Aorta (tissue), 5 donors: ENCODE measurements at regions not wholly inside any gene's neighbourhood (a gene's known extent, or its start where the extent isn't known, plus 50 kb on each side); places are given as distances from the start of the nearest gene placed in this dataset.
"Not testable (repeated sequence)": the region's sequence is repeated elsewhere in the genome, so short reads cannot be mapped to it uniquely, and the experiment has no call there.

Source experiments
- ATAC-seq: fragments of 200-7000 bp; cut with Tn5 transposase; one replicate; pipeline ENCODE4 v1.9.1; 2022; ENCODE audit warnings: moderate library complexity; ENCODE audit not compliant: low FRiP score
- DNase-seq, 2 donors: peaks; one replicate each; pipeline ENCODE4 v3.0.0-alpha.2; 2020
- H3K27ac ChIP-seq, 2 donors: one replicate each; pipeline ENCODE4 v1.5.1; 2013; ENCODE audit warnings: low read length in 2 of 2, mild to moderate bottlenecking in 2 of 2, moderate library complexity in 2 of 2, control low read depth in 1 of 2, inconsistent platforms in 1 of 2, low read depth in 1 of 2
- H3K27me3 ChIP-seq, 2 donors: one replicate each; pipeline ENCODE4 v1.6.1; 2013; ENCODE audit warnings: control low read depth in 1 of 2, low read length in 1 of 2, mild to moderate bottlenecking in 1 of 2, moderate library complexity in 1 of 2; ENCODE audit not compliant: insufficient read depth in 2 of 2, control insufficient read depth in 1 of 2
- H3K36me3 ChIP-seq, 2 donors: one replicate each; pipeline ENCODE4 v1.6.1; 2013; ENCODE audit warnings: control low read depth in 1 of 2, low read length in 1 of 2, mild to moderate bottlenecking in 1 of 2; ENCODE audit not compliant: insufficient read depth in 2 of 2, control insufficient read depth in 1 of 2
- H3K4me1 ChIP-seq, 2 donors: one replicate each; pipeline ENCODE4 v1.6.1; 2013; ENCODE audit warnings: low read length in 2 of 2, control low read depth in 1 of 2, mild to moderate bottlenecking in 1 of 2, moderate library complexity in 1 of 2; ENCODE audit not compliant: insufficient read depth in 2 of 2, control insufficient read depth in 1 of 2
- H3K4me3 ChIP-seq, 2 donors: one replicate each; pipeline ENCODE4 v1.5.1; 2013; ENCODE audit warnings: low read length in 2 of 2, control low read depth in 1 of 2, mild to moderate bottlenecking in 1 of 2
- H3K9me3 ChIP-seq: one replicate; pipeline ENCODE4 v1.6.1; 2013; ENCODE audit warnings: mild to moderate bottlenecking, low read length; ENCODE audit not compliant: control insufficient read depth
- WGBS, 2 donors: extraction: QIAGEN DNeasy Blood & Tissue Kit; methylation state at CpG; one replicate each; pipeline ENCODE4 v1.1.7; 2013; 5-methylcytosine and 5-hydroxymethylcytosine counted together
- intact Hi-C, 2 donors: fragments of 100-400 bp; cut with DNase I; formaldehyde crosslinking; loops; one replicate each; pipeline versions ENCODE4 v1.14.2 to v1.15.0; 2022
- donor health status: healthy with polysubstance abuse.
- donor health status: Bipolar disorder and iron deficiency.
- donor health status: DM: no; HTN: no; CAD: no.
- donor health status: DM: no; HTN: no; CAD: no.
- donor health status: DM: yes; HTN: yes; CAD: no.

DNA sequence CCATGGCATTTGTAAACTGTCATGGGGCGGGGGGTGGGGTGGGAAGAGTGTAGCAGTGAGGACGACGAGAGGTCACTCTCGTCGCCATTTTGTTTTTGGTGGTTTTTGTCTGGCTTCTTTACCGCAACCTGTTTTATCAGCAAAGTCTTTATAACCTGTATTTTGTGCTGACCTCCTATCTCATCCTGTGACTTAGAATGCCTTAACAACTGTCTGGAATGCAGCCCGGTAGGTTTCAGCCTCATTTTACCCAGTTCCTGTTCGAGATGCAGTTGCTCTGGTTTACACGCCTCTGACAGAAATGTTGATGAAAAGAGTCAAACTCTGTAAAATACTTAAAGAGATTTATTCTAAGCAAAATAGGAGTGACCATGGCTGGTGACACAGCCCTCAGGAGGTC lies 852.0 kb downstream of the DACH1 start:
- ATAC-seq, result no peak
- Histone ChIP-seq H3K27me3 (no peaks in the 10 kb centered on the region), H3K9me3 (no peaks in the 10 kb centered on the region), H3K4me3 (no peak overlapping the region), H3K36me3 (no peaks in the 10 kb centered on the region), H3K27ac (no peak overlapping the region), H3K4me1 (no peaks in the 10 kb centered on the region)
- 83 to 89% methylated on average over 9 of the region's 9 CpGs for WGBS, 2 donors
- intact Hi-C loops, result no loop called here
- no peak for DNase-seq

DNA sequence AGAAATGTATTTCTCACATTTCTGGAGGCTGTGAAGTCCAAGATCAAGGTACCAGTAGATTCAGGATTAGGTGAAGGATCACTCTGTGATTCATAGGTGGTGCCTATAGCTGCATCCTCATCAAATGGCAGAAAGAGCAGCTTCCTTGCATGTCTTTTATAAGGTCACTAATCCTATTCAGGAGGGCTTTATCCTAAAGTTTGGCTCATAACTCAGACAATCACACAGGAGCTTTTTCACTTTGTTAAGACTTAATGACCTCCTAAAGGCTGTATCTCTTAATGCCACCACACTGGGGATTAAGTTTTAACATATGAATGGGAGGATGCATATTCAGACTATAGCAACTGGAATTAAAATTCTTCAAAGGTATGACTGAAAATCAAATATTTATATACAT lies 861.1 kb downstream of the DACH1 start:
- no peak for ATAC-seq
- H3K36me3 ChIP-seq, result no peaks in the 10 kb centered on the region
- intact Hi-C loops, result no loop called here
- no peaks in the 10 kb centered on the region for H3K9me3 ChIP-seq
- H3K4me1 ChIP-seq, result no peaks in the 10 kb centered on the region
- no peak overlapping the region for H3K27ac ChIP-seq
- no peaks in the 10 kb centered on the region for H3K27me3 ChIP-seq
- DNase-seq, result no peak
- H3K4me3 ChIP-seq, result no peak overlapping the region

DNA sequence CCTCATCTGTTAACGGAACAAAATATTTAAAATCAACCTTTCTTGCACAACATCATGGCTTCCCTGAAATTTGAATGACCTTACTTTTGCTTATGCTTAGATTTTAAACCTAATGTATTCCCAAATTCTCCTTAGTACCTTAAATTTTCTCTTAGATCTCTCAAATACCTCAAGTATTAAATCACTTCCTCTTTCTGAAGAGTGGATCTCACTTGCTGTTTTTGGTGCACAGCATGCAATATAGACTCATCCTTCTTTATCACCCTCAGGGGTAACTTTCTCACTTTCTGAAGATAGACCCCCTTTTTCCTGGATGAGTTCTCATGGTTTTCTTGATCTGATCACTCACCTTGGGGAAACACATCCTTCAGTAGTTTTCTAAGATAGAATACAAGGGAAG lies 871.7 kb downstream of the DACH1 start:
- ATAC-seq, result no peak
- DNase-seq, result no peak
- Histone ChIP-seq H3K36me3 (no peaks in the 10 kb centered on the region), H3K27ac (no peak overlapping the region), H3K4me3 (no peak overlapping the region), H3K27me3 (no peaks in the 10 kb centered on the region), H3K4me1 (no peaks in the 10 kb centered on the region), H3K9me3 (no peaks in the 10 kb centered on the region)
- intact Hi-C loops, result no loop called here
- WGBS, 2 donors, result 77 to 82% methylated on average over 1 of the region's 1 CpG

DNA sequence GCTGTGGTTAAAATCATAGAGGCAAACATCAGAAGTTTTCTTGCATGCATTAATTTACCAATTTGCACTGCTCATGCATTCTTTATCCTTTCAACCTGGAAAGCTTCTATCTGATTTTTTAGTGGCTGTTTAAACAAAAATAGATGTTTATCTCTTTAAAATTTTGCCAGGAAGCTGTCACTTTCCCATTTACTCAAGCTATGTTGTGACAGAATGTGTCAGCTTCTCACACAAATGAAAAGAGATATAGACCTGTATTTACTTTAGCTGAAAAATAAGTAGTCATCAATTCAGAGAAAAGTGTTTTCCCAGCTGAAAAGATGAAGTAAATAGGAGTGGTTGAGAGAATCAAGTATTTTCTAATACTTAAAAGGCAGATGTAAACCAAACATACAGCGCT lies 872.8 kb downstream of the DACH1 start:
- H3K36me3 ChIP-seq, result no peaks in the 10 kb centered on the region
- ATAC-seq (no peak), DNase-seq (no peak)
- no peaks in the 10 kb centered on the region for H3K9me3 ChIP-seq
- no peaks in the 10 kb centered on the region for H3K27me3 ChIP-seq
- WGBS, 2 donors, result 2 to 88% methylated on average over 1 of the region's 1 CpG
- intact Hi-C loops, result no loop called here
- no peak overlapping the region for H3K4me3 ChIP-seq
- no peaks in the 10 kb centered on the region for H3K4me1 ChIP-seq
- no peak overlapping the region for H3K27ac ChIP-seq

DNA sequence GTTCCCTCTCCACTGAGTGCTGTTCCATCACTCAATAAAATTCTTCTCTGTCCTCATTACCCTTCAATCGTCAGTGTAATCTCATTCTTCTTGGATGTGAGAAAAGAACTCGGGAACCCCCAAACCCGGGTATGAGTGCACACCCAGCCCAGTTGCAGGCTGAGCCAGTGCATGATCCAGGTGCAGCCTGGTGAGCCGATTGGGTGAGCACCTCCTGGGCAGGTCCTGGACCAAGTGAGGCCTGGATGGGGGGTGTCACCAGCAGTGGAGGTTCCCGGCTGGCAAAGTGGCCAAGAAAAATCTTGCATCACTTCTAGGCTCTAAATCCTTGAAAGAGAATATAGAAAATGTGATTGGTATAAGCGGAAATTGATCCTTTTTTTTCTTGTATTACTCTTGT lies 878.8 kb upstream of the KLHL1 start:
- H3K4me1 ChIP-seq, result no peaks in the 10 kb centered on the region
- peak in 1 of 2 donors; percentile 43 for DNase-seq
- intact Hi-C loops, result no loop called here

DNA sequence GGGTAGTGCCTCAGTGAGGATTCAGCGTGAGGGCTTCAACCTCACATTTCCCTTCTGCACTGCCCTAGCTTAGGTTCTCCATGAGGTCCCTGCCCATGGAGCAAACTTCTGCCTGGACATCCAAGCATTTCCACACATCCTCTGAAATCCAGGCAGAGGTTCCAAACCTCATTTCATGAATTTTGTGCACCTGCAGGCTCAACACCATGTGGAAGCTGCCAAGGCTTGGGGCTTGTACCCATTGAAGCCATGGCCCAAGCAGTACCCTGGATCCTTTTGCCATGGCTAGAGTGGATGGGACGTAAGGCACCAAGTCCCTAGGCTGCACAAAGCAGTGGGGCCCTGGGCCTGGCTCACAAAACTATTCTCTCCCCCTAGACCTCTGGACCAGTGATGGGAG lies 877.1 kb upstream of the KLHL1 start:
- WGBS, 2 donors, result 78 to 79% methylated on average over 2 of the region's 2 CpGs
- Histone ChIP-seq H3K27me3 (no peaks in the 10 kb centered on the region), H3K36me3 (no peaks in the 10 kb centered on the region), H3K9me3 (no peaks in the 10 kb centered on the region), H3K4me1 (no peaks in the 10 kb centered on the region), H3K27ac (no peak overlapping the region), H3K4me3 (no peak overlapping the region)
- ATAC-seq, result no peak
- DNase-seq, result no peak
- intact Hi-C loops, result no loop called here

More for the DNA sequence above, 878.8 kb upstream of the KLHL1 start:
- ATAC-seq, result no peak
- H3K4me3 ChIP-seq, result no peak overlapping the region
- H3K9me3 ChIP-seq, result no peaks in the 10 kb centered on the region
- H3K27ac ChIP-seq, result no peak overlapping the region
- WGBS, 2 donors, result 82 to 88% methylated on average over 6 of the region's 6 CpGs
- H3K36me3 ChIP-seq, result no peaks in the 10 kb centered on the region
- H3K27me3 ChIP-seq, result no peaks in the 10 kb centered on the region

DNA sequence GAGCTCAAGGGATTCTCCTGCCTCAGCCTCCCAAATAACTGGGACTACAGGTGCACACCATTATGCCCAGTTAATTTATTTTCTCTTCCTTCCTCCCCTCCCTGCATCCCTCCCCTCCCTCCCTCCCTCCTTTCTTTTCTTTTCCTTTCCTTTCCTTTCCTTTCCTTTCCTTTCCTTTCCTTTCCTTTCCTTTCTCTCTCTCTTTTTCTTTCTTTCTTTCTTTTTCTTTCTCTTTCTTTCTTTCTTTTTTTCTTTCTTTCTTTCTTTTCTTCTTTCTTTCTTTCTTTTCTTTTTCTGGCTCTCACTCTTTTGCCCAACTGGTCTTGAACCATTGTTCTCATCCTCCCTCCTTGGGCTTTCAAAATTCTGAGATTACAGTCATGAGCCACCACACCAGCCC lies 873.0 kb upstream of the KLHL1 start:
- ATAC-seq, DNase-seq: not testable (repeated sequence)

DNA sequence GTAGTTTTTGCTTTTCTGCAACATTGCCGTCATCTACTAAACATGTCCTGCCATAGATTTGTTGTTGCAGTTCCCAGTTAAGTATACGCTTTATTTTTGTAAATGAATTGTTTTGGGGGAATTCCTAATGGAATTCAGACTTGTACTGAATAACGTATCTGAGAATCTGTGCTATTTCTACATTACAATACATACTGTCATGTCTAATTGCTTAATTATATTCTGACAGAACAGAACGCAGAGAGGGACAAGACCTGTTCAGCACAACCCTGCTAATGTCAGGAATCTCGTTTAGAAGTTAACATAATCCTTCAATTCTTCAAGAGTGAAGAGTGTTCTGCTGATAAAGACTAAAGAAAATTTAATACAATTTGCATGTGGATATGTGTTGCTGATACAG lies 861.1 kb upstream of the KLHL1 start:
- ATAC-seq, result no peak
- no peak for DNase-seq
- Histone ChIP-seq H3K9me3 (no peaks in the 10 kb centered on the region), H3K27ac (no peak overlapping the region), H3K27me3 (no peaks in the 10 kb centered on the region), H3K36me3 (no peaks in the 10 kb centered on the region), H3K4me1 (no peaks in the 10 kb centered on the region), H3K4me3 (no peak overlapping the region)
- intact Hi-C loops, result no loop called here
- WGBS, 2 donors, result 46 to 50% methylated on average over 5 of the region's 5 CpGs

More for the DNA sequence above, 873.0 kb upstream of the KLHL1 start:
- H3K27ac ChIP-seq, H3K27me3 ChIP-seq, H3K4me3 ChIP-seq, H3K36me3 ChIP-seq, H3K9me3 ChIP-seq, H3K4me1 ChIP-seq, intact Hi-C loops: not testable (repeated sequence)

DNA sequence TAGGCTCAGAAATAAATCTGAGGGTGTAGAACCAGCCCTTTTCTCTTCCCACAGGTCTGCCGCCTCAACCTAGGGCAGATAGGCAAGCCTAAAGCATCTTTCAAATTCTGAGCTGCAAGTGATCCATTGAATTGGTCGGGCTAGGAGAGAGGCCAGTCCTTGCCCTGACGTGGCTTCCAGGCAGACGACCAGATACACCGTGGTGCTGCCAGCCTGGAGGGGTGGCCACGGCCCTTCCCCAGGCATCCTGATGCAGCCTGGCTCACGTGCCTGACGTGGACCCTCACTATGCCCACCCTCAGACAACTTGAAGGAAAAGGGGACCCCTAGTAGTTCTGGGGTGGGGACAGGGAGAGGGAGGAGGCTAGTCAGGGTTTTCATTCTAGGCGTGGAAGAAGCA lies 859.3 kb upstream of the KLHL1 start:
- DNase-seq, result no peak
- Histone ChIP-seq H3K27ac (no peak overlapping the region), H3K27me3 (no peaks in the 10 kb centered on the region), H3K4me3 (no peak overlapping the region), H3K4me1 (no peaks in the 10 kb centered on the region), H3K9me3 (no peaks in the 10 kb centered on the region), H3K36me3 (no peaks in the 10 kb centered on the region)
- WGBS, 2 donors, result 76 to 88% methylated on average over 9 of the region's 9 CpGs
- no peak for ATAC-seq
- intact Hi-C loops, result no loop called here
